HL-60 (cell line): ENCODE measurements at regions not wholly inside any gene's neighbourhood (a gene's known extent, or its start where the extent isn't known, plus 50 kb on each side); places are given as distances from the start of the nearest gene placed in this dataset.

Experiments
- DNase-seq, 2 experiments: peaks; one replicate each; pipeline ENCODE4 v3.0.0-alpha.2; 2010 to 2020; ENCODE audit warnings: low read depth in 1 of 2, low spot score in 1 of 2
- H3K27ac ChIP-seq: fragments of 250-450 bp; sonication (Bioruptor Pico); replicated peaks from 2 replicates; pipeline ENCODE4 v1.5.1; 2020; ENCODE audit warnings: mild to moderate bottlenecking, moderate library complexity
- H3K27me3 ChIP-seq: fragments of 250-450 bp; sonication (Bioruptor Pico); 2 replicates; pipeline ENCODE4 v1.5.1; 2021; ENCODE audit warnings: mild to moderate bottlenecking, moderate library complexity; ENCODE audit not compliant: insufficient read depth, poor library complexity, severe bottlenecking
- H3K4me3 ChIP-seq: replicated peaks from 2 replicates; pipeline ENCODE4 v1.5.1; 2011; ENCODE audit warnings: mild to moderate bottlenecking, control low read depth, low read length; ENCODE audit not compliant: insufficient read depth
- CTCF ChIP-seq: IDR thresholded peaks from one replicate; pipeline ENCODE4 v1.5.1; 2011; ENCODE audit warnings: low read length, control low read depth, inconsistent platforms; ENCODE audit not compliant: insufficient read depth
- GABPA ChIP-seq: IDR thresholded peaks from 2 replicates; pipeline ENCODE4 v1.6.1; 2012; ENCODE audit warnings: low read depth
- POLR2AphosphoS5 ChIP-seq: IDR thresholded peaks from 2 replicates; pipeline ENCODE4 v1.6.1; 2012; ENCODE audit warnings: low read depth
- REST ChIP-seq: IDR thresholded peaks from 2 replicates; pipeline ENCODE4 v1.6.1; 2012; ENCODE audit warnings: low read depth; ENCODE audit not compliant: insufficient replicate concordance
- SPI1 ChIP-seq: IDR thresholded peaks from 2 replicates; pipeline ENCODE4 v1.6.1; 2012; ENCODE audit warnings: low read depth, mild to moderate bottlenecking, borderline replicate concordance

GRCh38 chr15:77720173-77720572 lies 87.5 kb upstream of the LINGO1 start:
- no peak for TF ChIP-seq GABPA
- TF ChIP-seq REST = no peak
- TF ChIP-seq SPI1 = no peak
- no peak for TF ChIP-seq CTCF
- TF ChIP-seq POLR2AphosphoS5 = no peak
- no peaks in the 10 kb centered on the region for H3K27me3 ChIP-seq
- H3K27ac ChIP-seq = no peak overlapping the region
- DNase-seq = no peak
- no peak overlapping the region for H3K4me3 ChIP-seq

- H3K27me3 ChIP-seq = no peaks in the 10 kb centered on the region
- TF ChIP-seq CTCF = no peak
- H3K4me3 ChIP-seq = no peak overlapping the region
- DNase-seq = no peak
- no peak overlapping the region for H3K27ac ChIP-seq
These were observed 86.7 kb upstream of the LINGO1 start for GRCh38 chr15:77719450-77719849.

GRCh38 chr15:77717333-77717990 lies 84.8 kb upstream of the LINGO1 start:
- Histone ChIP-seq H3K27me3 (no peaks in the 10 kb centered on the region), H3K4me3 (no peak overlapping the region), H3K27ac (no peak overlapping the region)
- no peak for DNase-seq
- TF ChIP-seq SPI1 = no peak
- TF ChIP-seq GABPA = no peak

GRCh38 chr15:77716632-77717332 lies 84.1 kb upstream of the LINGO1 start:
- DNase-seq = no peak
- H3K4me3 ChIP-seq = no peak overlapping the region
- TF ChIP-seq CTCF = no peak
- TF ChIP-seq GABPA = no peak
- TF ChIP-seq REST = no peak
- TF ChIP-seq POLR2AphosphoS5 = no peak
- TF ChIP-seq SPI1 = no peak
- no peak overlapping the region for H3K27ac ChIP-seq
- H3K27me3 ChIP-seq = no peaks in the 10 kb centered on the region
